ENCODE measurements at regions not wholly inside any gene's neighbourhood (a gene's known extent, or its start where the extent isn't known, plus 50 kb on each side); places are given as distances from the start of the nearest gene placed in this dataset.

DNA sequence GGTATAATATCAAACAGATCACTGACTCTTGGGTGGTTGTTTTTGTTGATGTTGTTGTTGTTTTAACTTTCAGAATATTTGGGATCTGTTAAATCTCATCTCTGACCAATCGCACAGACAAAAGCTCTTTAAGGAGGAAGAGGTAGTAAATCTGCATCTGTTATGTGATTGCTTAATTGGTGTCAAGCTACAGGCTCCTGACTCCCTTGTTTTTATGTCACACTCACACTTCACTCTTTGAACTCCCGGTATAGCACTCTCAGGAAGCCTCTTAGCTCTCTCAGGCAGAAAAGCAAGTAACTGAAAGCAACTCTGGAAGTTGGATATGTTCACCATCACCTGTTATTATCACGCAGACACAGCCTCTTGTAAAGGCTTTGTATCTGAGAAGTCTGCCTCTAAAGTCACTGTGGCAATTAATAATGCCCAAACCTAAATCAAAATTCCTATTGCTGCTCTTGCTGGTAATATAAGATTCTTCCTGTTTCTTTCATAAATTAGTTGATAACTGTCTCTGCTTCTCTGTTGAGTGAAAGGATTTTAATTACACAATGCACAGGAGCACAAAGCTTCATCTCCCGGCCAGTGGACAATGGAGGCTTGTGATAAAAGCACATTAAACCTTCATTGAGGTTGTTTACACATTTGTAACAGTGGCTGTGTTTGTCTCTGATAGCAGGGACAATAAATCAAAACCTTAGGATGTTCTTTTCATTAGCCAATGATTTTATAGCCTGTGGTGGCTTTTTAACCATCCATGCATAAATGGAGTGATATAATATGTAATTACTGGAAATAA is 576.7 kb downstream of the MFSD1 start:
- TF ChIP-seq, protein P1, sequence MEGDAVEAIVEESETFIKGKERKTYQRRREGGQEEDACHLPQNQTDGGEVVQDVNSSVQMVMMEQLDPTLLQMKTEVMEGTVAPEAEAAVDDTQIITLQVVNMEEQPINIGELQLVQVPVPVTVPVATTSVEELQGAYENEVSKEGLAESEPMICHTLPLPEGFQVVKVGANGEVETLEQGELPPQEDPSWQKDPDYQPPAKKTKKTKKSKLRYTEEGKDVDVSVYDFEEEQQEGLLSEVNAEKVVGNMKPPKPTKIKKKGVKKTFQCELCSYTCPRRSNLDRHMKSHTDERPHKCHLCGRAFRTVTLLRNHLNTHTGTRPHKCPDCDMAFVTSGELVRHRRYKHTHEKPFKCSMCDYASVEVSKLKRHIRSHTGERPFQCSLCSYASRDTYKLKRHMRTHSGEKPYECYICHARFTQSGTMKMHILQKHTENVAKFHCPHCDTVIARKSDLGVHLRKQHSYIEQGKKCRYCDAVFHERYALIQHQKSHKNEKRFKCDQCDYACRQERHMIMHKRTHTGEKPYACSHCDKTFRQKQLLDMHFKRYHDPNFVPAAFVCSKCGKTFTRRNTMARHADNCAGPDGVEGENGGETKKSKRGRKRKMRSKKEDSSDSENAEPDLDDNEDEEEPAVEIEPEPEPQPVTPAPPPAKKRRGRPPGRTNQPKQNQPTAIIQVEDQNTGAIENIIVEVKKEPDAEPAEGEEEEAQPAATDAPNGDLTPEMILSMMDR (IDR thresholded peaks at IDR 0.05), result no peak
- TF ChIP-seq EZH2 (IDR thresholded peaks at IDR 0.05) (no peak), EZH2phosphoT487 (IDR thresholded peaks at IDR 0.05) (no peak)
